Esophagus muscularis mucosa (tissue), 4 donors: ENCODE measurements at regions not wholly inside any gene's neighbourhood (a gene's known extent, or its start where the extent isn't known, plus 50 kb on each side); places are given as distances from the start of the nearest gene placed in this dataset.

Source experiments
- DNase-seq: peaks from one replicate; pipeline ENCODE4 v3.0.0-alpha.2; 2017; ENCODE audit errors: extremely low spot score
- H3K27ac ChIP-seq, 4 donors: fragments of 200-600 bp; sonication (generic); replicated peaks in 1 of 4; 1 replicate in 3 of 4; 2 replicates in 1 of 4; pipeline ENCODE4 v1.5.1; 2016 to 2019; ENCODE audit warnings: mild to moderate bottlenecking in 1 of 4
- H3K27me3 ChIP-seq, 4 donors: fragments of 200-600 bp; sonication (generic); one replicate each; pipeline versions ENCODE4 v1.5.1 to v1.6.0; 2016 to 2019
- H3K36me3 ChIP-seq, 4 donors: fragments of 200-600 bp; sonication (generic); one replicate each; pipeline ENCODE4 v1.5.1; 2016 to 2019
- H3K4me1 ChIP-seq, 4 donors: fragments of 200-600 bp; sonication (generic); one replicate each; pipeline ENCODE4 v1.5.1; 2016 to 2019
- H3K4me3 ChIP-seq, 4 donors: fragments of 200-600 bp; sonication (generic); 1 replicate in 2 of 4; 2 replicates in 2 of 4; pipeline ENCODE4 v1.5.1; 2016 to 2019; ENCODE audit warnings: mild to moderate bottlenecking in 4 of 4, moderate library complexity in 1 of 4
- H3K9me3 ChIP-seq, 4 donors: fragments of 200-600 bp; sonication (generic); 1 replicate in 3 of 4; 2 replicates in 1 of 4; pipeline ENCODE4 v1.5.1; 2016 to 2019
- CTCF ChIP-seq, 3 experiments: fragments of 200-600 bp in 2 of 3; fragments of 450-650 bp in 1 of 3; sonication (generic) in 2 of 3; IDR thresholded peaks; one replicate each; pipeline ENCODE4 v1.5.1; 2017 to 2019; ENCODE audit warnings: antibody characterized with exemption in 3 of 3, mild to moderate bottlenecking in 2 of 3, moderate library complexity in 1 of 3
- EP300 ChIP-seq: sonication (generic); formaldehyde crosslinking; IDR thresholded peaks from one replicate; pipeline ENCODE4 v1.6.1; 2017; ENCODE audit warnings: antibody characterized with exemption
- POLR2A ChIP-seq: fragments of 450-650 bp; IDR thresholded peaks from one replicate; pipeline ENCODE4 v1.6.1; 2017; ENCODE audit warnings: antibody characterized with exemption, moderate library complexity, mild to moderate bottlenecking, low read depth
- POLR2AphosphoS5 ChIP-seq, 2 donors: sonication (generic); formaldehyde crosslinking; IDR thresholded peaks; one replicate each; pipeline ENCODE4 v1.6.1; 2017; ENCODE audit warnings: antibody characterized with exemption in 2 of 2
- WGBS: methylation state at CpG from one replicate; pipeline ENCODE4 v1.1.5; 2018; 5-methylcytosine and 5-hydroxymethylcytosine counted together
- intact Hi-C: fragments of 100-400 bp; cut with DNase I; formaldehyde crosslinking; loops from one replicate; pipeline ENCODE4 v1.15.1; 2023

GRCh38 chr11:29261831-29262230 lies 755.0 kb downstream of the KCNA4 start:
- no peaks in the 10 kb centered on the region for H3K9me3 ChIP-seq
- H3K27ac ChIP-seq, result no peak overlapping the region
- no peaks in the 10 kb centered on the region for H3K36me3 ChIP-seq
- TF ChIP-seq POLR2A (no peak), EP300 (no peak), CTCF (IDR thresholded peaks at IDR 0.05) (no peak), POLR2AphosphoS5 (IDR thresholded peaks at IDR 0.05) (no peak)
- intact Hi-C loops, result no loop called here
- no peaks in the 10 kb centered on the region for H3K4me1 ChIP-seq
- no peak overlapping the region for H3K4me3 ChIP-seq
- no peaks in the 10 kb centered on the region for H3K27me3 ChIP-seq
- DNase-seq, result no peak

GRCh38 chr11:29260939-29261705 lies 755.7 kb downstream of the KCNA4 start:
- TF ChIP-seq POLR2A, result no peak
- no peak for TF ChIP-seq CTCF (IDR thresholded peaks at IDR 0.05)
- TF ChIP-seq EP300, result no peak
- TF ChIP-seq POLR2AphosphoS5 (IDR thresholded peaks at IDR 0.05), result no peak
- 82% methylated on average over 3 of the region's 3 CpGs for WGBS
- DNase-seq, result no peak
- Histone ChIP-seq H3K36me3 (no peaks in the 10 kb centered on the region), H3K9me3 (no peaks in the 10 kb centered on the region), H3K27ac (no peak overlapping the region), H3K27me3 (no peaks in the 10 kb centered on the region), H3K4me3 (no peak overlapping the region), H3K4me1 (no peaks in the 10 kb centered on the region)
- intact Hi-C loops, result no loop called here

- H3K4me1 ChIP-seq, result no peaks in the 10 kb centered on the region
- no peaks in the 10 kb centered on the region for H3K27me3 ChIP-seq
- H3K4me3 ChIP-seq, result no peak overlapping the region
- H3K9me3 ChIP-seq, result no peaks in the 10 kb centered on the region
- TF ChIP-seq POLR2A (no peak), CTCF (IDR thresholded peaks at IDR 0.05) (no peak), EP300 (no peak), POLR2AphosphoS5 (IDR thresholded peaks at IDR 0.05) (no peak)
- 67% methylated on average over 3 of the region's 3 CpGs for WGBS
- H3K27ac ChIP-seq, result no peak overlapping the region
- intact Hi-C loops, result no loop called here
- DNase-seq, result no peak
- no peaks in the 10 kb centered on the region for H3K36me3 ChIP-seq
These were observed 758.4 kb downstream of the KCNA4 start for GRCh38 chr11:29258411-29258810.

GRCh38 chr11:29256580-29256979 lies 760.2 kb downstream of the KCNA4 start:
- Histone ChIP-seq H3K4me1 (no peaks in the 10 kb centered on the region), H3K9me3 (no peaks in the 10 kb centered on the region), H3K27ac (no peak overlapping the region), H3K27me3 (no peaks in the 10 kb centered on the region), H3K36me3 (no peaks in the 10 kb centered on the region), H3K4me3 (no peak overlapping the region)
- TF ChIP-seq EP300 (no peak), POLR2AphosphoS5 (IDR thresholded peaks at IDR 0.05) (no peak)
- WGBS, result 0% methylated on average over 1 of the region's 1 CpG
- no peak for DNase-seq
- intact Hi-C loops, result no loop called here

GRCh38 chr11:29255401-29255800 lies 761.4 kb downstream of the KCNA4 start:
- Histone ChIP-seq H3K27me3 (no peaks in the 10 kb centered on the region), H3K4me3 (no peak overlapping the region), H3K27ac (no peak overlapping the region), H3K4me1 (no peaks in the 10 kb centered on the region), H3K36me3 (no peaks in the 10 kb centered on the region), H3K9me3 (no peaks in the 10 kb centered on the region)
- WGBS, result 86% methylated on average over 2 of the region's 2 CpGs
- TF ChIP-seq POLR2AphosphoS5 (IDR thresholded peaks at IDR 0.05) (no peak), CTCF (IDR thresholded peaks at IDR 0.05) (no peak), EP300 (no peak), POLR2A (no peak)
- DNase-seq, result no peak
- intact Hi-C loops, result no loop called here
